Type B pancreatic cell (in vitro differentiated cells): ENCODE measurements at regions not wholly inside any gene's neighbourhood (a gene's known extent, or its start where the extent isn't known, plus 50 kb on each side); places are given as distances from the start of the nearest gene placed in this dataset.

Source experiments
- DNase-seq: peaks from one replicate; pipeline ENCODE4 v3.0.0; 2021; ENCODE audit warnings: mixed read lengths; ENCODE audit not compliant: unreplicated experiment; ENCODE audit errors: extremely low spot score
- H3K27ac Mint-ChIP-seq: 2 replicates; pipeline ENCODE4 v1.8.0; 2021; ENCODE audit warnings: mild to moderate bottlenecking, mixed read lengths
- H3K27me3 Mint-ChIP-seq: 2 replicates; pipeline ENCODE4 v1.8.0; 2021; ENCODE audit warnings: mixed read lengths
- H3K36me3 Mint-ChIP-seq: 2 replicates; pipeline ENCODE4 v1.8.0; 2021; ENCODE audit warnings: mixed read lengths
- H3K4me1 Mint-ChIP-seq: one replicate; pipeline ENCODE4 v1.8.0; 2021; ENCODE audit warnings: mixed read lengths; ENCODE audit not compliant: unreplicated experiment
- H3K4me3 Mint-ChIP-seq: 2 replicates; pipeline ENCODE4 v1.8.0; 2021; ENCODE audit warnings: mild to moderate bottlenecking, mixed read lengths
- H3K9me3 Mint-ChIP-seq: 2 replicates; pipeline ENCODE4 v1.8.0; 2021; ENCODE audit warnings: mixed read lengths
- CTCF ChIP-seq: fragments of 200-600 bp; sonication (generic); conservative IDR thresholded peaks from 2 replicates; pipeline ENCODE4 v1.5.0; 2021; ENCODE audit warnings: antibody characterized with exemption, mild to moderate bottlenecking

DNA sequence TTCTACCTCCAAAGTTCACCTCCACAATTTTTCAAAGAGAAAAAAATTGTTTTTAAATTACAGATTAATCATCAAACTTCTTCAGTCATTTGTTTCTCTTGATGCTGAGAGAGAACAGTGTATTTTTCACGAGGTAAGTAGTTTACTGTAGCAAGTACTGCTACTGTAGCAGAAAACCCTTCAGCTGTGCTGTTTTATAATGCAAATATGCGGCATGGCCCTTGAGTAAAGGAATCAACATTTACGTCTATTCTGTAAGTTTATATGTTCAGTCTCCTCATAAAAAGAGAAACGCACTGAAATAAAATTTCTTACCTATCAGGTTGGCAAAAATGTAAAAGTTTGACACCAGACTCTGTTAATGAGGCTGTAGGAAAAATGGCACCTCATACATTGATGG is 399.0 kb downstream of the NKX6-1 start:
- DNase-seq, result no peak
- no peak overlapping the region for H3K4me3 Mint-ChIP-seq
- H3K27ac Mint-ChIP-seq, result no peak overlapping the region
- H3K4me1 Mint-ChIP-seq, result no peaks in the 10 kb centered on the region
- TF ChIP-seq CTCF, result no peak
- H3K27me3 Mint-ChIP-seq, result no peaks in the 10 kb centered on the region
- H3K36me3 Mint-ChIP-seq, result no peaks in the 10 kb centered on the region
- H3K9me3 Mint-ChIP-seq, result no peaks in the 10 kb centered on the region

GRCh38 chr4:84099599-84099998 is 399.5 kb downstream of the NKX6-1 start:
- H3K27ac Mint-ChIP-seq, result no peak overlapping the region
- H3K36me3 Mint-ChIP-seq, result no peaks in the 10 kb centered on the region
- no peak for DNase-seq
- no peaks in the 10 kb centered on the region for H3K27me3 Mint-ChIP-seq
- no peak overlapping the region for H3K4me3 Mint-ChIP-seq
- H3K9me3 Mint-ChIP-seq, result no peaks in the 10 kb centered on the region
- no peaks in the 10 kb centered on the region for H3K4me1 Mint-ChIP-seq
- TF ChIP-seq CTCF, result no peak

DNA sequence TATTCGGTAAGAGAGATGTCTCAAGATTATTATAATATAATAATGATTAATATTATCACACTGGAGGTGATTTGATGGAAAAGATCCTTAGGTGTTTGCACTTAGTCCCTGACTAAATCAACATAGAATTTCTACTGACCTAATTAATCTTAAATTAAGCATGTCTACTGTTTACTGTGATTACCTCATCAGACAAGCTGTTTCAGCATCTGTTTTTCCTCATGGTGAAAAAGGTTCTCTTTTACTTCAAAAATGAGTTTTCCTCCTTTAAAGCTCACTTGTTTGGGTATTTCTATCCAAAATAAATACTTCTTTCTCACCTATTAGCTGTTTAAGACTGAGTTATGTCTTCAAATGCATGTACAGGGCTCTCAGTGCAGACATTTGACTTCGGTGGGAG is 407.8 kb downstream of the NKX6-1 start:
- H3K4me3 Mint-ChIP-seq, result no peak overlapping the region
- no peaks in the 10 kb centered on the region for H3K36me3 Mint-ChIP-seq
- H3K4me1 Mint-ChIP-seq, result no peaks in the 10 kb centered on the region
- H3K9me3 Mint-ChIP-seq, result no peaks in the 10 kb centered on the region
- H3K27ac Mint-ChIP-seq, result no peak overlapping the region
- TF ChIP-seq CTCF, result no peak
- no peaks in the 10 kb centered on the region for H3K27me3 Mint-ChIP-seq
- no peak for DNase-seq

GRCh38 chr4:84089652-84090437 is 409.2 kb downstream of the NKX6-1 start:
- TF ChIP-seq CTCF, result no peak
- Mint-ChIP-seq H3K27me3 (no peaks in the 10 kb centered on the region), H3K4me3 (no peak overlapping the region), H3K9me3 (no peaks in the 10 kb centered on the region), H3K36me3 (no peaks in the 10 kb centered on the region), H3K27ac (no peak overlapping the region), H3K4me1 (no peaks in the 10 kb centered on the region)
- no peak for DNase-seq

- DNase-seq, result no peak
Measured at GRCh38 chr4:84085986-84086385, 413.1 kb downstream of the NKX6-1 start.

More at GRCh38 chr4:84085986-84086385, 413.1 kb downstream of the NKX6-1 start:
- Mint-ChIP-seq H3K27ac (no peak overlapping the region), H3K4me3 (no peak overlapping the region), H3K9me3 (no peaks in the 10 kb centered on the region), H3K36me3 (no peaks in the 10 kb centered on the region), H3K27me3 (peaks cover 3% of the 10 kb centered on the region), H3K4me1 (no peaks in the 10 kb centered on the region)
- TF ChIP-seq CTCF, result no peak
